ENCODE measurements at regions not wholly inside any gene's neighbourhood (a gene's known extent, or its start where the extent isn't known, plus 50 kb on each side); places are given as distances from the start of the nearest gene placed in this dataset.

DNA sequence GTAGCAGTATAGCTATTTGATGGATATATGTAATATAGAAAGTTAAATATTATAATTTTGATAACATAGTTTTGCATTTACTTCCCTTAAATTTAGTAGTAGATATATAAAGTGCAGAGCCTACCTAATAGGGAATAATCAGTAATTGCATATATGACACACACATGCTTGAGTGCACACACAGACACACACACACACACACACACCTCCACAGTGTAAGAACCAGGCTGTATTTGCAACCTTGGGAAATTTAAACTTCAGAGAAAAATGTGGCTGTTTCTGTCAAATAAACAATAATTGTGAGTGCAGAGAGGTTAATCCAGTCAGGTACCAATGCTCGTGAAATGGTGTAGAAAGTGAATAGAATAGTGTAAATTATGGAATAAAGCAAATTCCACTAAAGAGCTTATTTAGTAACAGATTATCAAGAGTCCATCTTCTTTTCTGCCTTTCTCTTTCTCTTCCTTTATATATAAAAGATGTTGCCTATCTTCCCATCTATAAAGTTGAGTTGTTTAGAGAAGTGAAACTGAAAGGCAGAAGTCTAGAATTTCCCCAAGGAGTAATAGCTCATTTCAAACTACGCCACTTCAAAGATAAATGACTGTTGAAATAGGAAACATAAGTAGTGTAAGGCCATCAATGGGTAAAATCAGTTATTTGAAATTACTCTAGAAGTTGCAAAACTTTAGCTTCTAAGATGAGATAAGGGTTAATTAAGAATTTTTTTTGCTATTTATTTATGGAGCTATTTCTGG is 273.7 kb downstream of the SRGAP2C start:
- TF ChIP-seq, protein P1, sequence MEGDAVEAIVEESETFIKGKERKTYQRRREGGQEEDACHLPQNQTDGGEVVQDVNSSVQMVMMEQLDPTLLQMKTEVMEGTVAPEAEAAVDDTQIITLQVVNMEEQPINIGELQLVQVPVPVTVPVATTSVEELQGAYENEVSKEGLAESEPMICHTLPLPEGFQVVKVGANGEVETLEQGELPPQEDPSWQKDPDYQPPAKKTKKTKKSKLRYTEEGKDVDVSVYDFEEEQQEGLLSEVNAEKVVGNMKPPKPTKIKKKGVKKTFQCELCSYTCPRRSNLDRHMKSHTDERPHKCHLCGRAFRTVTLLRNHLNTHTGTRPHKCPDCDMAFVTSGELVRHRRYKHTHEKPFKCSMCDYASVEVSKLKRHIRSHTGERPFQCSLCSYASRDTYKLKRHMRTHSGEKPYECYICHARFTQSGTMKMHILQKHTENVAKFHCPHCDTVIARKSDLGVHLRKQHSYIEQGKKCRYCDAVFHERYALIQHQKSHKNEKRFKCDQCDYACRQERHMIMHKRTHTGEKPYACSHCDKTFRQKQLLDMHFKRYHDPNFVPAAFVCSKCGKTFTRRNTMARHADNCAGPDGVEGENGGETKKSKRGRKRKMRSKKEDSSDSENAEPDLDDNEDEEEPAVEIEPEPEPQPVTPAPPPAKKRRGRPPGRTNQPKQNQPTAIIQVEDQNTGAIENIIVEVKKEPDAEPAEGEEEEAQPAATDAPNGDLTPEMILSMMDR (IDR thresholded peaks at IDR 0.05; ENCODE audit: insufficient read depth, low read length), result no peak
- TF ChIP-seq SPI1 (IDR thresholded peaks at IDR 0.05; ENCODE audit: borderline replicate concordance, low read depth) (no peak), GABPA (IDR thresholded peaks at IDR 0.05; ENCODE audit: low read depth) (no peak)
- TF ChIP-seq, protein P2, sequence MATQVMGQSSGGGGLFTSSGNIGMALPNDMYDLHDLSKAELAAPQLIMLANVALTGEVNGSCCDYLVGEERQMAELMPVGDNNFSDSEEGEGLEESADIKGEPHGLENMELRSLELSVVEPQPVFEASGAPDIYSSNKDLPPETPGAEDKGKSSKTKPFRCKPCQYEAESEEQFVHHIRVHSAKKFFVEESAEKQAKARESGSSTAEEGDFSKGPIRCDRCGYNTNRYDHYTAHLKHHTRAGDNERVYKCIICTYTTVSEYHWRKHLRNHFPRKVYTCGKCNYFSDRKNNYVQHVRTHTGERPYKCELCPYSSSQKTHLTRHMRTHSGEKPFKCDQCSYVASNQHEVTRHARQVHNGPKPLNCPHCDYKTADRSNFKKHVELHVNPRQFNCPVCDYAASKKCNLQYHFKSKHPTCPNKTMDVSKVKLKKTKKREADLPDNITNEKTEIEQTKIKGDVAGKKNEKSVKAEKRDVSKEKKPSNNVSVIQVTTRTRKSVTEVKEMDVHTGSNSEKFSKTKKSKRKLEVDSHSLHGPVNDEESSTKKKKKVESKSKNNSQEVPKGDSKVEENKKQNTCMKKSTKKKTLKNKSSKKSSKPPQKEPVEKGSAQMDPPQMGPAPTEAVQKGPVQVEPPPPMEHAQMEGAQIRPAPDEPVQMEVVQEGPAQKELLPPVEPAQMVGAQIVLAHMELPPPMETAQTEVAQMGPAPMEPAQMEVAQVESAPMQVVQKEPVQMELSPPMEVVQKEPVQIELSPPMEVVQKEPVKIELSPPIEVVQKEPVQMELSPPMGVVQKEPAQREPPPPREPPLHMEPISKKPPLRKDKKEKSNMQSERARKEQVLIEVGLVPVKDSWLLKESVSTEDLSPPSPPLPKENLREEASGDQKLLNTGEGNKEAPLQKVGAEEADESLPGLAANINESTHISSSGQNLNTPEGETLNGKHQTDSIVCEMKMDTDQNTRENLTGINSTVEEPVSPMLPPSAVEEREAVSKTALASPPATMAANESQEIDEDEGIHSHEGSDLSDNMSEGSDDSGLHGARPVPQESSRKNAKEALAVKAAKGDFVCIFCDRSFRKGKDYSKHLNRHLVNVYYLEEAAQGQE (IDR thresholded peaks at IDR 0.05; ENCODE audit: insufficient replicate concordance, low read depth), result no peak
